Head of caudate nucleus (tissue), 42 donors: ENCODE measurements at regions not wholly inside any gene's neighbourhood (a gene's known extent, or its start where the extent isn't known, plus 50 kb on each side); places are given as distances from the start of the nearest gene placed in this dataset.

ENCODE experiments used
- DNase-seq, 42 donors: peaks; one replicate each; pipeline versions ENCODE4 v3.0.0 to v3.0.0-alpha.2; 2020 to 2021; ENCODE audit warnings: mixed read lengths in 7 of 42
- intact Hi-C: fragments of 100-400 bp; cut with DNase I; formaldehyde crosslinking; loops from one replicate; pipeline ENCODE4 v1.15.0; 2022

DNA sequence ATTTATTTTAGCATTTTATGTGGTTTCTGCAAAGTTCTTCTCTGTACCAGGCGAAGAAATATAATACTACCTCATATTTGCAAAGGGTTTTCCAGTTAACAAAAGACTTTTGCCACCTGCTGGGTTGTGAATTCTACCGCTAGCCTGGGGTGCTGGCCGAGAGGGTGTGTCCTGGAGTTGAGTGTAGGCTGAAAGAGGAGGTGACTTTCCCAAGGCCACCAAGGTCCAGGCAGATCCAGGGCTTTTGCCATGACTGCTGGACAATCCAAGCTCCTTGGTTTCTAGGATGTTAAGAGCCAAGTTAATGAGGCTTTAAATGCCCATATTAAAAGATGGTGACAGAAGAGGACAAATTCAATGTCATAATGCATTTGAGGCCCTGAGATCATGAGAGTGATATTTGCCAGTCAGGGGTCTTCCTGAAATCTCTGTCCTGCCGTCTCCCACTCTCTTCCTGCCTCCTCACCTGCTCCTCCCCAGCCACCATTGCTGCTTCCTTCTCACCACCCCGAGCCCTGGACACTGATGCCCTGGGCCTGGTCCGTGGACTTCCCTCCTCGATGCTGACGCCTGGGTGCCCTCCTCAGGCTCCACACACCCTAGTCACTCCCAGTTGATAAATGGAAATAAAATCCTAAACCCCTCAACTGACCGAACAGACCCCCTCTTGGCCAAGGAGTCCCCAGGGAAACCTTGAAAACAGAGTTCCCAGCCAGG, 825.6 kb downstream of the TBC1D22A start:
- DNase-seq, result peak in 3 of 42 donors; percentile 3 to 32 (median 31)
- intact Hi-C loops, result no loop called here

DNA sequence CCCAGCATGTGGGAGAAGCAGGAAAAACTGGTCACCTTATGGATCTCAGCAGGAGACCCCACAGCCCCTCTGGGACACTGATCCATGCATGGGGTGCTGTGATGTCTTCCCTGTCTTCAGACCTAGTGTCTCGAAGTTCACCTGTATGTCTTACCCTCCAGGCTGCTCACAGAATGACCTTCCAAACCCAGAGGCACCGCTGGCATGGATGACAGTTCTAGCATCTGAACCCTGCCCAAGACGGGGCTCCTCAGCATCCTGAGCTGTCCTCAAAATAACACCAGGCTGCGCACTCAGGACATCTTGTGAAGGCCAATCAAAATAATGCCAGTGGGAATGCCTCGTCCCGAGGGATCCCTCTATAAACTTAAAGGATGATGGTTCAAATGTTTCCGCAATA, 824.9 kb downstream of the TBC1D22A start:
- intact Hi-C loops, result no loop called here
- peak in 3 of 42 donors; percentile 2 to 19 (median 6) for DNase-seq

DNA sequence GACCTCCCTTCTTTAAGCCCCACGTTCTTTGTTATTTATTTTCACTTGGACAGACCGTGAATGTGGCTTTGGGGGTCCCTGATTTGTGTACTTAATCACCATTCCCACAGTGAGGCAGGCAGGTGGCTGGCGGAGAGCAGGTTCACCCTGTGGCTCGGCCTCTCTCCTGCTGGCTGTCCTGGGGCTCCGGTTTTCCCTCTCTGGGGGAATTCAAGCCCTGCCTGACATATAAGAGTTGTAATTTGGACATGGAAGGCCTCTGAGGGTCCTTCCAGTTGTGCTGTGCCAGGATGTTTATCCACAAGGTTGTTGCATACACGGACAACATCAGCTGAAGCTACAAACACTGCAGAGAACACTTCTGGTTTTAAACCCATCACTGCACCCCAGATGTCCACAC, 824.5 kb downstream of the TBC1D22A start:
- intact Hi-C loops, result no loop called here
- peak in 3 of 42 donors; percentile 0 to 13 (median 3) for DNase-seq

DNA sequence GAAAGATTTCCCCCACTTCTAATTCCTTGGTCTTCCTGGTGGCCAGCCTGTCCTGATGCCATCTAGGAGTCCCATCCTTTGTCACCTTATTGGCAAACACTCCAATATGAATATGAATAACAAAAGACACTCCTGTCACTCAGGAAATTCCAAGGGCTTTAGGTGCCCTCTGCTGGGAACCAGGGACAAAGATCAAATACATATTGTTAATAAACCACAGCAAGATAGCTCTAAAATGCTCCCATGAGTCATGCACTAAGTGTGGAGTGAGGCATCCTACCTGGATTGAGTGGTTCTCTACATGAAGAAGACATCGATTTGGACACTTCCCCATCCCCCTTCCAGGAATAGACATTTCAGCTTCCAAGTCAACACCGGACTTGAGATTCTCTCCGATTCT, 823.6 kb downstream of the TBC1D22A start:
- intact Hi-C loops, result no loop called here
- DNase-seq, result no peak

DNA sequence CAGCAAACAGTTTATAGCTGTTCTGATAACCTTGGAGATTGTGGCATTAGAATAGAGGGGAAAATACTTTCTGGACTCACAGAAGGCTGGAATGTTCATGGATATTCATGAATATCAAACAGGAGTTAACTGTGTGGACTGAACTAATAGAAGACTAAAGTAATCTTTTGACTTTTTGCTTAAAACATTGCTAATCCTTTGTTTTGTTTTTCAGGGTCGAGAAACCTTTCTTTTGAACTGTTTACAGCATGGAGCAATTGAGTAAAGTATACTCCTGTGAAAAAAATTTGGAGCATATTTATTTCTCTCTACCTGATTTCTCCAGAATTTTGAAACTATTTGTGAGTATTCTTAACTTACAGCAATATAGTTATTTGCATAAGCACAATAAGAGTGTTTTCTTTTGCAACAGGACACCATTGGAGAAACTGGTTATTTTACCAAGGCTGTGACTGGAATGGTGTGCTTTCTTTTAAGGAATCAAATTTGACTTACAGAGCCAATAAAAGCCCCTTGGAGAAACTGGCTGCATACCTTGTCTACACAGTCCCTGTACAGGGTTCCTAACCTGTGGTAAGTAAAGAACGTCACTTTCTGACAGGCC, 821.6 kb downstream of the TBC1D22A start:
- intact Hi-C loops, result no loop called here
- DNase-seq, result no peak

DNA sequence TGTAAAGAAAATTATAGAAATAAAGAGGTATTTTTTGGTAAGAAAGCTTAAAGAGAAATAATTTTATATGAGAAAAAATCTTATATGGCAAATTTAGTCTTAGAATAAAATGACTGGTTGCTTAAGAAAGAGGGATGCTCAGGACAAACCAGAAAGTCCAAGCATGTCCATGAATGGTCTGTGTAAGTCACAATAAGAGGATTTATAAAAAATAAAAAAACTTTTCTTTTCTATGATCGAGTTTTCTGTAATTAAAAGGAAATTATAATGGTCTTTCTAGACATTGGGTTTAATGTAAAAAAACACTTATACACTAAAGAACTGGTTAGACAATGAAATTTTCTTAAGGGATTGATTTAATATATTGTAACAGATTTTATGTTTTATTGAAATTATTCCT, 819.6 kb downstream of the TBC1D22A start:
- DNase-seq, result no peak
- intact Hi-C loops, result no loop called here

DNA sequence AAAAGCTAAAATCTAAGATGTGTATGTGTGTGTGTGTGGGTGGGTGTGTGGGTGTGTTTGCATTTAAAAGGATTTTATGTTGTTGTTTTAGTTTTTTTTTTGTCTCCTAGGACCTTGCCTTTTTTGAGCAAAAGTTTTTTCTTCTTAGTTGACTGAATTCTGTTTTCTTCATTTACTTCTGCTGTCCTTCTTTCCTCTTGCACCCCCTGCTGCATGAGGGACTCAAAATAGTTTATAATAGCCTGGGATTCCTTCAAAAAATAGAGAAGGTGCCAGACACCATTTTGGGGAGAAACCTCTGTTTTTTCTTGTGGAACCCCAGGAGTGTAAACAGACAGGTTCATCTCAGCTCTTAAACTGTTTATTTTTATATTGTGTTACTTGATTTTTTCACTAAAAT, 817.7 kb downstream of the TBC1D22A start:
- intact Hi-C loops, result no loop called here
- DNase-seq, result peak in 1 of 42 donors; percentile 2

DNA sequence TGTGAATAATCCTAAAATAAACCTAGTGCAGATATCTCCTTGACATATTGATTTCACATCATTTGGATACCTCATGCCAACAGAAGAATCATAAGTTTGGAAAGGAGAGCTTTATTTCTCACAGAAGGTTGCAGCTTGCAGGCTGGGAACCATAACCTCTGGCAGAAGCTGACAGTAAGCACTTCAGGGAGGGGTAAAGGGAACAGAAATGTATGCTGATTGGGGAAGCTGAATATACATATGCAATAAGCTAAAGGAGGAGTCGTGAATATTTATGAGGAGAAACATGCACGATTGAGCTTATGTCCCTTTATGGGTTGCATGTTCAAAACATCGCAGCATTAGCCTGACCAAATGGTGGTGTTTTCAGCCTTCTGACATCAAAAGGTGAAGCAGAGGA, 814.5 kb downstream of the TBC1D22A start:
- DNase-seq, result no peak
- intact Hi-C loops, result no loop called here

DNA sequence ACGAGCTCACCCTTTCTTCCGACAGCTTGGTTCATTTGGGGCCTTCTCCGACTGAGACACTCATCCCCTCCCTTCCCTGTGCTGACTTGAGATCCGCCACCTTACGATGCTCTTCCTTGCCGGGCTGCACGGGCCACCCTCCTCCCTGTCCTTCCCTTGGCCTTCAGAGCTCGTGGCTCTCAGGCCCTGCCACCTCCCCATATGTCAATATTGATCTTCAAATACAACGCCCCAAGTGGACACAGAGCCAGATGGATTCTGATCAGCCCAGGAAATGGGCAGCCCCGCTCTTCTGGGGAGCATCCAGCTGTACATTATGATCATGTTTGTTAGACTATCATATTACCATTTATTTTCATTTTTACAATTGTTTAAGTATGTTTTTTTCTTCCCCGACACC, 812.8 kb downstream of the TBC1D22A start:
- intact Hi-C loops, result no loop called here
- DNase-seq, result peak in 2 of 42 donors; percentile 1

DNA sequence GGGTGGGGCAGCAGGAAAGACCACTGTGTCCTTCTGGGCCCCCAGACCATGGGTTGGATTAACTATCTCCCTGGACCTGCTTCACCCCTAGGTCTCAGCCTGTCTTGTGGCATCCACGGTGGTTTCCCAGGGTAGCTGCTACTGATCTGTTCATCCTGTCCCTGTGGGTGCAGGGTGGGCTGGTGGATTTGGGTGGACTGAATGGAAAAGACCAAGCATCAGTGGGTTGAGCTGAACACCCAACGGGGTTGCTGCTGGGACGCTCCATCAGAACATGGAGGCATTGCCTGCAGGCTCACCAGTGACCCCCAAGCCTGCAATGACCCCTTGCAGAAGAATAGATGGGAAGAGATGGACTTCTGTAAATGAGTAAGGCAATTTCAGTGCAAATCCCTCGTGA, 812.1 kb downstream of the TBC1D22A start:
- DNase-seq, result peak in 2 of 42 donors; percentile 1 to 8
- intact Hi-C loops, result no loop called here

DNA sequence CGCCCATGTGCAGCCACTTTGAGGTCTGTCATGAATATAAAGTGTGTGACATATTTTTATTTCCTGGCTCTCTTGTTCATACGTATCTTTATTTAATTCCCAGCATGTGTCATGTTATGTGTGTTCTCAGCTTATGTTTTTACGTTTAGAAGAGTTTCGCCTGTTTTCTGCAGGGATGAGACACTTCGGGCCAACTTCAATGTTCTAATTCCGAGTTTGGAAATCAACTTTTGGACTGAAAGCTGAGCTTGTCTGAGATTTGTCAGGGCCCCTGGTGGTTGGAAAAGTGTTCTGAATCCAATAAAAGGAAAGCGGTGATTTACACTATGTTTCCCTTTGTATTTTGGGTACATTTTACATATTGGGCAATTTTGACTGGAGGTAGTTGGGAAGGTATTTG, 810.7 kb downstream of the TBC1D22A start:
- no peak for DNase-seq
- intact Hi-C loops, result no loop called here

DNA sequence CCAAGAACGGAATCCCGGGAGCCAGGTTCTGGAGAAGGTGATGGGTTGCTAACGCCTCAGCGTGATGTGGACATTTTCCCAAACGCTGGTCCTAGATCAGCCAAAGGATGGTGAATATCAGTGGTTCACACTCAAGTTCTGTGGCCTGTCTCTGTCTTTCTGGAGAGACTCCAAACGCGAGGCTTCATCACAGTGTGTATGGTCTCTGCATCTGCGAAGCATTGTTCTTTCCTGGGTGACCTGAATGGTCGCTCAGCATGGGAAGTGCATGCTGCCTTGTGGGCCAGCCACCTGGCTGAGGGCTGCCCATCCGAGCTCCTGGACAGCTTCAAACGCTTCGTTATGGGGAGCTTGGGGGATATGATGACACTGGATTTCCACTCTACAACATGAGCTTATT, 810.0 kb downstream of the TBC1D22A start:
- DNase-seq, result peak in 2 of 42 donors; percentile 1 to 10
- intact Hi-C loops, result no loop called here

DNA sequence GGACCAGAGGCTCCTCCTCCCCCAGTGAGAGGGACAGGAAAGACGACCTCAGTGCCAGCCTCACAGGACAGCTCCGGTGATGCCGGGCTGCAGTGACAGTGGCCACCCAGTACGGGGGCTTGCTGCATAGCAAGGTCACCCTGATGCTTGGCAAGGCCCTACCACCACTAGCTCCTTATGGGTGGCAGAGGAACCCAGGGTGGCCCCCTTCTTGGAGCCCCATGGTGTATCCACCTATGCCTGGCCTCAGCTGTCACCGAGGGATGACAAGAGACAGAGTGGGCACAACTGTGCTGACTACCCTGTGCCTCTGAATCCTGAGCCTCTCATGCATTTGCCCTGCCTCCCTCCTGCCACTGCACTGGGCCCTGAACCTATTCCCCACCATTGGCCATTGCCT, 809.2 kb downstream of the TBC1D22A start:
- DNase-seq, result peak in 2 of 42 donors; percentile 3 to 8
- intact Hi-C loops, result no loop called here

DNA sequence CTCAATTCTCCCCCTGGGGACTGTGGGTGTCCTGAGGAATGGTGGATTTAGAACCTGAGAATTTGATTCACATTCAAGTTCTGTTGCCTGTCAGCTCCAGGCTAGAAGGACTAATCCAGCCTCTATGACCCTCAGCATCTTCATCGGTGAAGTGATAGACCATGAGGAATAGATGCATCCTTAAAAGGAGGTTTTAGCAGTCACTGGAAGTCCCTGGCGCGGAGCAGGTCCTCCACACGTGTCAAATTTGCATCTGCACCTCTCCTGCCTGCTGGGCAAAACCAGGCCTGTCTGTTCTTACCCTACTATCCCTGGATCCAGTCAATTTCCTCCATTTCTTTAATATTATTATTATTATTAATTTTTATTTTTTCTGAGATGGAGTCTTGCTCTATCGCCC, 808.4 kb downstream of the TBC1D22A start:
- DNase-seq, result peak in 2 of 42 donors; percentile 5 to 16

DNA sequence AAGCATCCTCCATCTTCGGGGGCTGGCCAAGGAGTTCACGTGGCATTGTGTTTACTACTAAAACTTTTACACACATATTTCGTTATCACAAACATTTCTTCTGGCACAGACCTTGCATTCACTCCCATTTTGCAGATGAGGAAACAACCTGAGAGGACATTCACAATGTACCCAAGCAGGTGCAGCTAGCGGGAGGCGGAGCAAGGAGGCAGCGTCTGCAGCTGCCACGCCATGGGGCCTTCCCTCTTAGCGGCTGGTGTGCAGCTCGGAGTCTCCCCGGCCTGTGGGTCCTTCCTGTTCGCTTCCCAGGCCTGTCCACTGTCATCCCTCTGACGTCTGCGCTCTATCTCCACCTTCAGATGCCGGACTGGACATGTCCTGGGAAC, 807.8 kb downstream of the TBC1D22A start:
- peak in 2 of 42 donors; percentile 1 to 14 for DNase-seq
- intact Hi-C loops, result no loop called here

More for the DNA sequence above, 808.4 kb downstream of the TBC1D22A start:
- intact Hi-C loops, result no loop called here

DNA sequence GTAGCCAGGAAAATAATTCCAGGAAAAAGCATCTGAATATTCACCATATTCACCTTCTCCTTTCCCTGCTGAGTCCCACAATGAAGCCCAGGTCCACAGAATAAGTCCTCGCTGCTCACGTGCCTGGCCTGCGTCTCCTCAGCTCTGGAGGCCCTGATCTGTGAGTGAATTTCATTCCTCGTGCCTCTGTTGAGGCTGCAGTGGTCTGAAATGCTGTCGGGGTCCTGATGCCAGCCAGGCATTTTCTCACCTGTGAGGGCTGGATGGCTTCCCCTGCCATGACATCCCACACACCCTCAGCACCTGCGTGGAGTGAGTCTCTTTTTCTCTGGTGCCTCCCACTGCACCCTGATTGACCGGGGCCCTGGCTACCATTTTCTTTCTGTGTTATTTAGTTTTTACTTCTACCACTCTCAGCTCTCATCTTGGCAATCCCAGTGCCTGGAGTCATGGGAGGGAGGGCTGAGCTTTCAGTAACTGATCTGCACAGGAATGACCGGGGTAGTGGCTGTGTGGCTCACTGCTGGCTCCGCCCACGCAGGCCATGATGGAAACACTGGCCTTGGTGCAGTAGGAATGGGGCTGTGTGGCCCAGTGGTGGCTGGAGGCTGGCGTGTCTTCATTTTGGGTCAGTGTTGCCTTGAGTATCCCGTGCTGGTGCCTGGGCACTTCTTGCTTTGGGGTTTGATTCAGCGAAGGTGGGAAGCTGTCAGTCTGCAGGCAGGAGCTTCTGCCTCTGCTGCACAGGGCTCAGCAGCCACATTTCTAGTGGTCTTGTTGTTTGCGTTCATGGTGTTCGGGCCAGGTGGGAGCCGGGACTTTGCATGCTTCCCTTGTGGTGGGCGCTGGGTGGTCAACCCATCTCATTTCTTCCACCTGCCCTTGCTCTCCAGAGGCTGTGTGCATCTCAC, 807.2 kb downstream of the TBC1D22A start:
- DNase-seq, result peak in 2 of 42 donors; percentile 11 to 14
- intact Hi-C loops, result no loop called here

DNA sequence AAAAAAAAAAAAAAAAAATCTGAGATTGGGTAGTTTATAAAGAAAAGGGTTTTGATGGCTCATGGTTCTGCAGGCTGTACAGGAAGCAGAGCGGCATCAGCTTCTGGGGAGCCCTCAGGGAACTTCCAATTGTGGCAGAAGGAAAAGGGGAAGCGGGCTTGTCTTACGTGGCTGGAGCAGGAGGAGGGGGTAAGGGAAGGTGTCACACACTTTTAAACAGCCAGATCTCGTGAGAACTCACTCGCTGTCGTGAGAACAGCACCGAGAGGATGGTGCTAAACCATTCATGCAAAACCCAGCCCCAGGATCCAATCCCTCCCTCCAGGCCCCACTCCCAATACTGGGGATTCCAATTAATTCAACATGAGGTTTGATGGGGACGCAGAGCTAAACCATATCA, 806.2 kb downstream of the TBC1D22A start:
- peak in 2 of 42 donors; percentile 3 to 6 for DNase-seq
- intact Hi-C loops, result no loop called here

DNA sequence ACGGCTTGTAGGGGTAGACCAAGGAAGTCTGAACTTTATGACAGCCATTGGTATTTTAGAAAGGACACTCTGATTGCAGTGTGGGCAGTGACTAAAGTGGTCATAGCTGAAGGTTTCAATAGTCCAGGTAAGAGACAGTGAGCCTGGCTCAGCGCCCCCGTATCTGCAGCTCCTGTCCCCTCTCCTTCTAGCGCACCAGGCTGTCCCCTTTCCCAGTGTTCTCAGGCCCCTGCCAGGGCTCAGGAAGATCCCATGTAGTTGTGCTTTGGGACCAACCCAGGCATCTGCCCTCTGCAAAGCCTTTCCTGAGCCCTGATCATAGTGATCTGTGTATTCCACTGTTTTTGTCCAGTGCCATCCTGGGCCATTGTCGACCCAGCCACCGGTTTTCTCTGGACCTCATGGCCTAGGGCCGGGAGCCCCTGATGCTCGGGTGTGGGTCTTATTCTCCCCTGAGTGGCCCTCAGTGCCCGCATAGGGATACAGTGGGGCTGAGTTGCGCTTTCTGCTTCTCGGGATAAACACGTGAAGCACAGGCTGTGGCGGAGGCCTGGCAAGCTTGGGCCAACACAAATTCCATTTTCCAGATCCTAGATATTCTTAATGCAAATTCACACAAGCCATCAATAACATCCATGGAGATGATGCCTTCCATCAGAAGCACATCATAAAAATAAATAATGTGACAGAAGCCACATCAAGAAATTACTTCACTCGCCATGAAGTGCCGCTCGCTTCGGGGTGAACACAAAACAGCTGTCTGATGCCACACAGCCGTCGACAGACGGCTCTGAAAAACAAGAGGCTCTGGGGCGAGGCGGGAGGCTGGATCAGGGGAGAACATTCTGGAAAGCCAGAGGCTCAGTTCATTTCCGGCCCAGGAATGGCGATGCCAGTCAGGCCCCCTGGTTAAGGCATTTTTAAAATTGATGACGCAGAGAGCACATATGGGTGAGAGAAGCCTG, 805.0 kb downstream of the TBC1D22A start:
- peak in 2 of 42 donors; percentile 8 to 16 for DNase-seq
- intact Hi-C loops, result no loop called here

DNA sequence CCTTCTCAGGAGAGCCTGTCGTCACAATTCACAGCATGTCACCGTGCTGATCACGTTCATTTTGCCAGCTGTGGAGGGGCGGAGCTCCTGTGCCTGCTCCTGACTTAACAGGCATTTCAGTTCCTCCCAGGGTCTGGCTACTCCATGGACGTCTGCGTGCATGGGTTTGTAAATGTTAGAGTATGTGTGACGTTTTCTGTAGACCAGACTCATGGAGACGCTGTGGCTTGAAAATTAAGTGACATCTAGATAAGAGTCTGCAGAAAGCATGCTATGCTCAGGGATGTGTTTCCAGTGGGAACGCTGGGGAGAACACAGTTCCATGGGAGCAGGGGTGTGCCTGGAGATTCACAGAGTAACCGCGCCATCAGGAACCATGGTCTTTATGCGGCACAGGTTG, 804.0 kb downstream of the TBC1D22A start:
- intact Hi-C loops, result no loop called here

More for the DNA sequence above, 804.0 kb downstream of the TBC1D22A start:
- DNase-seq, result peak in 1 of 42 donors; percentile 12
